Suprapubic skin (tissue), 3 donors: ENCODE measurements at regions not wholly inside any gene's neighbourhood (a gene's known extent, or its start where the extent isn't known, plus 50 kb on each side); places are given as distances from the start of the nearest gene placed in this dataset.

Source experiments
- EP300 ChIP-seq: sonication (generic); formaldehyde crosslinking; IDR thresholded peaks from one replicate; pipeline ENCODE4 v1.6.1; 2017; ENCODE audit warnings: antibody characterized with exemption
- POLR2A ChIP-seq, 2 donors: fragments of 450-650 bp; IDR thresholded peaks; one replicate each; pipeline ENCODE4 v1.6.1; 2017; ENCODE audit warnings: antibody characterized with exemption in 2 of 2, mild to moderate bottlenecking in 2 of 2, moderate library complexity in 2 of 2
- TF ChIP-seq, protein P1 (sequence below), 2 donors: fragments of 200-600 bp in 1 of 2; fragments of 450-650 bp in 1 of 2; sonication (generic) in 1 of 2; IDR thresholded peaks; one replicate each; pipeline ENCODE4 v1.5.1; 2016 to 2019; ENCODE audit warnings: antibody characterized with exemption in 2 of 2, mild to moderate bottlenecking in 1 of 2, moderate library complexity in 1 of 2

DNA sequence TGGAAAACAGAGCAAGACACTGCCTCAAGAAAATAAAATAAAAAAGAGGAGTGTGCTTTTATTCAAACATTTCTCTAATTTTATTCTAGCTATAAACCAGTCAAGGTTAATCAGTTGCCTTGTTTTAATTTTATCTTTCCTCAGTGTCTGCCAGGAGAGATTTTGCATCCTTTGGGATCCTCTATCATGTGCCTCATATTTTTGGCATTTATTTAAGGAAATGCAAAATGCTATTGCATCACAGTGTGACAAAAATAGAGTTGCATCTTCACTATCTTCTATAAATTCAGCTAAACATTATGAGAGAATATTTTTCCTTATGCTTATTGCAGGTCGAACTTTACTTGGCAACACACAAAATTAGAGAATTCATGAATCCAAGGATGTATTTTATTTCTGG lies 639.0 kb upstream of the KLF12 start:
- TF ChIP-seq, protein P1, sequence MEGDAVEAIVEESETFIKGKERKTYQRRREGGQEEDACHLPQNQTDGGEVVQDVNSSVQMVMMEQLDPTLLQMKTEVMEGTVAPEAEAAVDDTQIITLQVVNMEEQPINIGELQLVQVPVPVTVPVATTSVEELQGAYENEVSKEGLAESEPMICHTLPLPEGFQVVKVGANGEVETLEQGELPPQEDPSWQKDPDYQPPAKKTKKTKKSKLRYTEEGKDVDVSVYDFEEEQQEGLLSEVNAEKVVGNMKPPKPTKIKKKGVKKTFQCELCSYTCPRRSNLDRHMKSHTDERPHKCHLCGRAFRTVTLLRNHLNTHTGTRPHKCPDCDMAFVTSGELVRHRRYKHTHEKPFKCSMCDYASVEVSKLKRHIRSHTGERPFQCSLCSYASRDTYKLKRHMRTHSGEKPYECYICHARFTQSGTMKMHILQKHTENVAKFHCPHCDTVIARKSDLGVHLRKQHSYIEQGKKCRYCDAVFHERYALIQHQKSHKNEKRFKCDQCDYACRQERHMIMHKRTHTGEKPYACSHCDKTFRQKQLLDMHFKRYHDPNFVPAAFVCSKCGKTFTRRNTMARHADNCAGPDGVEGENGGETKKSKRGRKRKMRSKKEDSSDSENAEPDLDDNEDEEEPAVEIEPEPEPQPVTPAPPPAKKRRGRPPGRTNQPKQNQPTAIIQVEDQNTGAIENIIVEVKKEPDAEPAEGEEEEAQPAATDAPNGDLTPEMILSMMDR (IDR thresholded peaks at IDR 0.05), result no peak
- TF ChIP-seq POLR2A (IDR thresholded peaks at IDR 0.05) (no peak), EP300 (no peak)
